ENCODE measurements at regions not wholly inside any gene's neighbourhood (a gene's known extent, or its start where the extent isn't known, plus 50 kb on each side); places are given as distances from the start of the nearest gene placed in this dataset.

- no peak for TF ChIP-seq POLR2A (IDR thresholded peaks at IDR 0.05)
- no peak for TF ChIP-seq CTCF (IDR thresholded peaks at IDR 0.05)
These were observed 199.2 kb upstream of the TPM1 start for GRCh38 chr15:62843311-62843710.

All from heart left ventricle (tissue), 13 donors.